Thoracic aorta (tissue), 2 donors: ENCODE measurements at regions not wholly inside any gene's neighbourhood (a gene's known extent, or its start where the extent isn't known, plus 50 kb on each side); places are given as distances from the start of the nearest gene placed in this dataset.

ENCODE experiments used
- ATAC-seq: fragments of 150-250 bp; one replicate; pipeline ENCODE4 v1.8.0; 2017; ENCODE audit warnings: low read depth; ENCODE audit not compliant: insufficient number of reproducible peaks, low FRiP score
- DNase-seq: peaks from one replicate; pipeline ENCODE4 v3.0.0-alpha.2; 2020; ENCODE audit warnings: low spot score
- H3K27ac ChIP-seq, 2 donors: fragments of 200-600 bp; sonication (generic); 1 replicate in 1 of 2; 2 replicates in 1 of 2; pipeline ENCODE4 v1.5.1; 2016; ENCODE audit warnings: mild to moderate bottlenecking in 2 of 2, moderate library complexity in 2 of 2
- H3K27me3 ChIP-seq: fragments of 200-600 bp; sonication (generic); replicated peaks from 2 replicates; pipeline ENCODE4 v1.6.0; 2016; ENCODE audit warnings: mild to moderate bottlenecking; ENCODE audit not compliant: insufficient read depth
- H3K36me3 ChIP-seq: fragments of 200-600 bp; sonication (generic); one replicate; pipeline ENCODE4 v1.5.1; 2016
- H3K4me1 ChIP-seq, 2 donors: fragments of 200-600 bp; sonication (generic); 1 replicate in 1 of 2; 2 replicates in 1 of 2; pipeline versions ENCODE4 v1.5.1 to v1.6.0; 2016; ENCODE audit warnings: low read depth in 2 of 2, mild to moderate bottlenecking in 1 of 2; ENCODE audit not compliant: control insufficient read depth in 1 of 2
- H3K4me3 ChIP-seq: fragments of 200-600 bp; sonication (generic); 2 replicates; pipeline ENCODE4 v1.5.1; 2016; ENCODE audit warnings: mild to moderate bottlenecking
- H3K9me3 ChIP-seq: fragments of 200-600 bp; sonication (generic); 2 replicates; pipeline ENCODE4 v1.5.1; 2016
- CTCF ChIP-seq: fragments of 200-600 bp; sonication (generic); IDR thresholded peaks from one replicate; pipeline ENCODE4 v1.5.1; 2019; ENCODE audit warnings: antibody characterized with exemption

DNA sequence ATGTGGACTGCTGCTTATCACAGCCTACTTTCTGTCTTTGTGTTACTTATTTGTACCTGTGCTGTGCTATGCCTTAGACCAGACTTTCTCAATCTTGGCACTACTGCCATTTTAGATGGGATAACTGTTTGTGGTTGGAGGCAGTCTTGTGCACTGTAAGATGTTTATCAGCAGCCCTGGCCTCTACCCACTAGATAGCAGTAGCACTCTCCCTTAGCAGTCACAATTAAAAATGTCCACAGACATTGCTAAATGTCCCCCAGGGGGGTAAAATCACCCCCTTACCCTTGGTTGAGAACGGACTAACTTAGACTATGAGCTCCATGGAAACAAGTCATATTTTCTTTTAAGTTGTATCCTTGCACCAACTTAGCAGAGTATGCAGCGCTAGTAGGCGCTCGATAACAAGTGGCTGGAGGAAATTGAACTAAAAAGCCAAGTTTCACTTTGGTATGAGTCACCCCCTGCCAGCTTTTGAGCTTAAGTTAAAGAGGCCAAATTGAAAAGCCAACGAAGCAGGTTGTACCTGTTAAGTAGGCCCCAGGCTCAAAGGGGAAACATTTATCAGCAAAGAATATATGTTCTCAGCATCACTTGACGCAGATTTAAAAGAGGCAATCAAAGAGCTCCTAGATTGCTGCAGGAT, 304.8 kb upstream of the SORL1-AS1 start:
- Histone ChIP-seq H3K9me3 (no peaks in the 10 kb centered on the region), H3K36me3 (no peaks in the 10 kb centered on the region), H3K27ac (peak overlapping the region; percentile 34 to 63), H3K27me3 (no peaks in the 10 kb centered on the region), H3K4me1 (peaks cover 21 to 32% of the 10 kb centered on the region in 2 donors), H3K4me3 (peak overlapping the region; percentile 42)
- no peak for TF ChIP-seq CTCF
- DNase-seq (no peak), ATAC-seq (peak; percentile 52)

DNA sequence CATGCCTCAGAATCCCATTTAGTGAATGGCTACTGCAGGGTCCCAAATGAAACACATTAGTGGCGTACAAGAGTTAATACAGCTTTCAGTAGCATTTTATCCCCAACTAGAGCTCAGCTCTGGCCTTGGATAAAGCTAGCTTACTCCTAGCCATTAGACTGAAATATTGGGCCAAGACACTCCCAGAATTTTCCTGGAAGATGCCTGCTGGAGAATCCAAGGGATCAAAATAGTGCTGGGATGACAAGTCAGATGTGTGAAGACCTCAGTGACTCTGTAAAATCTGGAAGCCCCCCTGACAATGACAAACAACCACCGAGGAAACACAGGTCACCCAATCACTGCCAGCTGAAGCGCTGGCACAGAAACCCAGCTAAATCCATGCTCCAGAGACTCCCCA, 303.1 kb upstream of the SORL1-AS1 start:
- DNase-seq (no peak), ATAC-seq (no peak)
- Histone ChIP-seq H3K36me3 (no peaks in the 10 kb centered on the region), H3K9me3 (no peaks in the 10 kb centered on the region), H3K27ac (no peak overlapping the region), H3K4me1 (peaks cover 15 to 30% of the 10 kb centered on the region in 2 donors), H3K27me3 (no peaks in the 10 kb centered on the region), H3K4me3 (no peak overlapping the region)
- TF ChIP-seq CTCF: no peak

GRCh38 chr11:121755191-121755590, 302.4 kb upstream of the SORL1-AS1 start:
- DNase-seq (no peak), ATAC-seq (no peak)
- no peak overlapping the region for H3K27ac ChIP-seq
- H3K4me1 ChIP-seq: peaks cover 15 to 30% of the 10 kb centered on the region in 2 donors
- no peak for TF ChIP-seq CTCF
- H3K4me3 ChIP-seq: no peak overlapping the region
- H3K9me3 ChIP-seq: no peaks in the 10 kb centered on the region
- no peaks in the 10 kb centered on the region for H3K27me3 ChIP-seq
- no peaks in the 10 kb centered on the region for H3K36me3 ChIP-seq

DNA sequence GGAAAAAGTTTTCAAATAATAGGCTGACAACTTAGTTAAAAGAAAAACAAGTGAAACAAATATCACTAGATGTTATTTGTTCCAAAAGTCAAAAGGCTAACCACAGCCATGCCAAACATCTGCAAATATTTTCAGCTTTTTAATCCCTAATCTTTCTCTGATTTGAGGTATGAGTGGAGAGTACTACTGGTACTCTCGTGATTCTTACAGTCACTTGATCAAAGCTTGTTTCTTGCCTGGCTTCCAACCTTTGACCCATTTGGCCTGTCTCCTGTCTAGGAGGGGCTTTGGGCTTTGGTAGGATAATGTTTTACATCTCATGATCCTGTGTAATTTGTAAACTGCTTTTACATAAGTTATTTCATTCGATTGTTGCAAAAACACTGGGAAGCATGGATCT, 301.8 kb upstream of the SORL1-AS1 start:
- DNase-seq (no peak), ATAC-seq (no peak)
- H3K27me3 ChIP-seq: no peaks in the 10 kb centered on the region
- H3K9me3 ChIP-seq: no peaks in the 10 kb centered on the region
- H3K4me3 ChIP-seq: no peak overlapping the region
- no peak for TF ChIP-seq CTCF
- H3K36me3 ChIP-seq: no peaks in the 10 kb centered on the region
- peak overlapping the region in 1 of 2 donors; percentile 5 for H3K27ac ChIP-seq
- peaks cover 15 to 30% of the 10 kb centered on the region in 2 donors for H3K4me1 ChIP-seq

DNA sequence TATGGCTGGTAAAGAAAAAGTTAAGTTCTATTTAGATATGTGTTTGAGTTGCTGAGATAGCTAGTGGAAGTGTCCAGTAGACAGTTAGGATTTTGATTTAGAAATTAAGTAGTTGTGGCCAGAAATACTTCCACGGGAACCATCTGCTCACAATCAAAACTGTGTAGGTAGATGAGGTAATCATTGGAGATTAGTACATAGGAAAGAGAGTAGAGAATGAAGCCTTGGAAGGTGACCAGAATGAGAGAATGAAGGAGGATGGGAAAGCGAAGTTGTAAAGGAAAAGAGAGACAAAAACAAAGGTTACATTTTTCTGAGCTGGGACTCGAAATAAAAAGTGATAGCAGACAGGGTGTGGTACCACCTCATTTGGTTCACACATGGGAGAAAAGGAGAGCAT, 296.9 kb upstream of the SORL1-AS1 start:
- DNase-seq (no peak), ATAC-seq (no peak)
- TF ChIP-seq CTCF: no peak
- Histone ChIP-seq H3K4me3 (no peak overlapping the region), H3K27ac (no peak overlapping the region), H3K4me1 (peaks cover 6 to 24% of the 10 kb centered on the region in 2 donors), H3K9me3 (no peaks in the 10 kb centered on the region), H3K27me3 (no peaks in the 10 kb centered on the region), H3K36me3 (no peaks in the 10 kb centered on the region)
